ENCODE measurements at regions not wholly inside any gene's neighbourhood (a gene's known extent, or its start where the extent isn't known, plus 50 kb on each side); places are given as distances from the start of the nearest gene placed in this dataset.

DNA sequence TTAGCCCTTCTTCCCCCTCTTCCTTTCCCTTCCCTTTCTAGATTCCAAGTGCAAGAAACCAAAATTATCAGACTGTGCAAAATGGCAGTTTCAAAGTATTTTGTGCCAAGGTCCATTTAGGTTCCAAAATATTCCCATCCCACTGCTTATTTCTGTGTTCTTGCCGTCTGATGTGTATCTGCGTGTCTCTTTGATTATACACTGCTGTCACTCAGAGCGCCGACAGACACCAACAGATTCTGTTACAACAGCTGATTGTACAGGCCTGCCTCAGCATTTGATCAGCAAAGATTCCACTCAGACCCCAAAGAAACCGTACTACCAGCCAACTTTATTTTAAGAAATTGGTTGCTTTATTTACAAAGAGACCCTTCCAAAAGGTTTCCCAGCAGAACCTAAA, 225.6 kb upstream of the SATB1 start:
- WGBS = 79% methylated on average over 5 of the region's 5 CpGs
- H3K4me1 ChIP-seq = no peaks in the 10 kb centered on the region

DNA sequence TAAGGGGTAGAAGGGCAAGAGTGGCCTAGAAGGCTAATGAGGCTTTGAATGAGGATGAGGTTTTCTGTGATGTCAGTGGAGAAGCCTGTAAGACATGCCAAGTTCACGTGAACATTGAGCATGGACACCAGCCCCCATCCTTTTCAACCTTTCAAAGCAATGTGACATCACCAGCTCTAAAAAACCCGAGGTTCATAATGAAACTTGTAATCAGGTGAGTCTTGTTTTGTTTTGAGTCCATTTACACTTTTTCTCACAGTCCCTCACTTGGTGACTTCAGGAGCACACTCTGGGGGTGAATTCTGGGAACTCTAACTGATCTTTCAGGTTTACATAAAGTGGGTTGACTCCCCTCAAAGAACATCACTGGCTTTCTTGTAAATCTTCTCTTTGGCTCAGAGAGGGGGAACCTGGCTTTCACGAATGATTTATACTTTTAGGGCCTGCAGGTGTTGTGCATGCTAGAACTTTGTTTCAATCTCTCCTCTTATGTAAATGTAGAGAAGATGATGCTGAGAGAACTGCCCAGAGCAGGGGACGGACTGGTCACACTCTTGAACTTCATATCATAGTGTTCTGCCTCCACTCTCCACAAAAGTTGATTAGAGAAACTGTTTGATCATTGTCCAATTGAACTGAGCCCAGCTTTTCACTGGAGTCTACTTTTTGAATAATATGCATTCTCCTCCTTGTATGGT, 224.7 kb upstream of the SATB1 start:
- Histone ChIP-seq H3K4me1 (no peaks in the 10 kb centered on the region), H3K4me3 (no peak overlapping the region), H3K27ac (no peak overlapping the region), H3K27me3 (no peaks in the 10 kb centered on the region), H3K9me3 (no peaks in the 10 kb centered on the region), H3K36me3 (no peaks in the 10 kb centered on the region)
- no peak for DNase-seq (ENCODE audit: low spot score in 2 of 2)
- TF ChIP-seq, protein P1, sequence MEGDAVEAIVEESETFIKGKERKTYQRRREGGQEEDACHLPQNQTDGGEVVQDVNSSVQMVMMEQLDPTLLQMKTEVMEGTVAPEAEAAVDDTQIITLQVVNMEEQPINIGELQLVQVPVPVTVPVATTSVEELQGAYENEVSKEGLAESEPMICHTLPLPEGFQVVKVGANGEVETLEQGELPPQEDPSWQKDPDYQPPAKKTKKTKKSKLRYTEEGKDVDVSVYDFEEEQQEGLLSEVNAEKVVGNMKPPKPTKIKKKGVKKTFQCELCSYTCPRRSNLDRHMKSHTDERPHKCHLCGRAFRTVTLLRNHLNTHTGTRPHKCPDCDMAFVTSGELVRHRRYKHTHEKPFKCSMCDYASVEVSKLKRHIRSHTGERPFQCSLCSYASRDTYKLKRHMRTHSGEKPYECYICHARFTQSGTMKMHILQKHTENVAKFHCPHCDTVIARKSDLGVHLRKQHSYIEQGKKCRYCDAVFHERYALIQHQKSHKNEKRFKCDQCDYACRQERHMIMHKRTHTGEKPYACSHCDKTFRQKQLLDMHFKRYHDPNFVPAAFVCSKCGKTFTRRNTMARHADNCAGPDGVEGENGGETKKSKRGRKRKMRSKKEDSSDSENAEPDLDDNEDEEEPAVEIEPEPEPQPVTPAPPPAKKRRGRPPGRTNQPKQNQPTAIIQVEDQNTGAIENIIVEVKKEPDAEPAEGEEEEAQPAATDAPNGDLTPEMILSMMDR (IDR thresholded peaks at IDR 0.05) = no peak
- TF ChIP-seq EP300 (IDR thresholded peaks at IDR 0.05) = no peak
- TF ChIP-seq POLR2AphosphoS5 (IDR thresholded peaks at IDR 0.05) = no peak
- no peak for TF ChIP-seq POLR2A (IDR thresholded peaks at IDR 0.05)
- WGBS = 78% methylated on average over 4 of the region's 4 CpGs

More for the DNA sequence above, 225.6 kb upstream of the SATB1 start:
- H3K27ac ChIP-seq = no peak overlapping the region
- DNase-seq (ENCODE audit: low spot score in 2 of 2) = no peak
- H3K36me3 ChIP-seq = no peaks in the 10 kb centered on the region
- TF ChIP-seq POLR2A (IDR thresholded peaks at IDR 0.05) = no peak
- no peak for TF ChIP-seq EP300 (IDR thresholded peaks at IDR 0.05)
- TF ChIP-seq POLR2AphosphoS5 (IDR thresholded peaks at IDR 0.05) = no peak
- TF ChIP-seq, protein P1 (IDR thresholded peaks at IDR 0.05) = no peak
- H3K4me3 ChIP-seq = no peak overlapping the region
- no peaks in the 10 kb centered on the region for H3K9me3 ChIP-seq
- no peaks in the 10 kb centered on the region for H3K27me3 ChIP-seq

DNA sequence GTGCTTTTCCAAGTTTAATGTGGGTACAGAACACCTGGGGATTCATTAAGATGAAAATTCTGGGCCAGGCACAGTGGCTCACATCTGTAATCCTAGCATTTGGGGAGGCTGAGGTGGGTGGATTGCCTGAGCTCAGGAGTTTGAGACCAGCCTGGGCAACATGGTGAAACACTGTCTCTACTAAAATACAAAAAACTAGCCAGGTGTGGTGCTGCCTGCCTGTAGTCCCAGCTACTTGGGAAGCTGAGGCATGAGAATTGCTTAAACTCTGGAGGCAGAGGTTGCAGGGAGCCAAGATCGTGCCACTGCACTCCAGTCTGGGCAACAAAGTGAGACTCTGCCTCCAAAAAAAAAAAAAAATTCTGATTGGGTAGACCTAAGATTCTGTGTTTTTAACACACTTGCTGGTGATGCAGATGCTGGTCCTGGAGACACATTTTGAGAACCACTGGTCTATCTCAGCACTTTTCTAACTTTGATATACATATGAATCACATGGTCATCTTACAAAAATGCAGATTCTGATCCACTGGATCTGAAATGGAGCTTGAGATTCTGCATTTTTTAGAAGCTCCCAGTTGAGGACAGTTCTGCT, 223.8 kb upstream of the SATB1 start:
- Histone ChIP-seq H3K27ac (no peak overlapping the region), H3K27me3 (no peaks in the 10 kb centered on the region), H3K4me1 (no peaks in the 10 kb centered on the region), H3K36me3 (no peaks in the 10 kb centered on the region), H3K9me3 (no peaks in the 10 kb centered on the region), H3K4me3 (no peak overlapping the region)
- 44% methylated on average over 1 of the region's 1 CpG for WGBS
- TF ChIP-seq POLR2AphosphoS5 (IDR thresholded peaks at IDR 0.05) (no peak), EP300 (IDR thresholded peaks at IDR 0.05) (no peak), POLR2A (IDR thresholded peaks at IDR 0.05) (no peak)
- TF ChIP-seq, protein P1 (IDR thresholded peaks at IDR 0.05) = no peak
- no peak for DNase-seq (ENCODE audit: low spot score in 2 of 2)

DNA sequence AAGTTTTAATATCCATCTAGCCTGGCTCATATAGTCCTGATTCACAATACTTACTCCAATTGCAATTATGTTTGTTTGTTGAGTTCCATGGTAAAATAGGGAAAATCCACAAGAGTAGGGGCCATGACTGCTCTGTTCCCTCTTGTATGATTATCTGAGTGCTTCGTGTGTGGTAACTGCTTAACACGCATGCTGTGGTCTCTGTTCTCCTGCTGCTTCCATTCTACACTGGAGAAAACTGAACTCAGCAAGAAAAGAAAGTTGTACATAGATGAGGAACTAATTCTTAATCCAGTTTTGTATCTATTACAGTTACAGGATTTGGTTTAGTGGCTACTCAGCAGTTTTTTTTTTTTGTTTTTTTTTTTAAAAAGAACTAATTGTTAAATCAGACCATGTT, 223.0 kb upstream of the SATB1 start:
- H3K27ac ChIP-seq = no peak overlapping the region
- no peaks in the 10 kb centered on the region for H3K9me3 ChIP-seq
- H3K27me3 ChIP-seq = no peaks in the 10 kb centered on the region
- H3K4me3 ChIP-seq = no peak overlapping the region
- H3K36me3 ChIP-seq = no peaks in the 10 kb centered on the region
- DNase-seq (ENCODE audit: low spot score in 2 of 2) = no peak
- no peaks in the 10 kb centered on the region for H3K4me1 ChIP-seq
- TF ChIP-seq EP300 (IDR thresholded peaks at IDR 0.05) = no peak
- TF ChIP-seq, protein P1 (IDR thresholded peaks at IDR 0.05) = no peak
- WGBS = 74% methylated on average over 2 of the region's 2 CpGs

DNA sequence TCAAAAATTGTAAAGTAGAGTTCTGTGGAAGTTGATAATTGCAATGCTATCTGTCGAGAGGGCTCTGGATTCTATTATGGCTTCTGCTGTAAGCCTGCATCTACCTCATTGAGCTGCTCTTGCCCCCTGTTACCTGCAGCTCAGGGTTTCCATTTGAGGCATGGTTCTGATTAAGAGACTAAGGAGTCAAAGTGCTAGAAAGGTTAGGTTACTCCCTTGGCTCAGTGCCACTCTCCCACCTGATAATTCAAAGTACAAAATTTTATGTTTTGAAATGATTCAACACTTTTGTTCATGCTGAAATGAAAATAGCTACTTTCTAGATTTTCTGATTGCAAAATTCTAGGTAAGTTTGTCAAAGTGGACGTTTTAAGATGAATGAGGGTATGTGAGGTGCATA, 220.5 kb upstream of the SATB1 start:
- Histone ChIP-seq H3K27ac (no peak overlapping the region), H3K4me1 (no peaks in the 10 kb centered on the region), H3K9me3 (no peaks in the 10 kb centered on the region), H3K36me3 (no peaks in the 10 kb centered on the region), H3K27me3 (no peaks in the 10 kb centered on the region), H3K4me3 (no peak overlapping the region)
- WGBS = 81% methylated on average over 2 of the region's 2 CpGs
- DNase-seq (ENCODE audit: low spot score in 2 of 2) = no peak
- TF ChIP-seq POLR2A (IDR thresholded peaks at IDR 0.05) = no peak
- TF ChIP-seq POLR2AphosphoS5 (IDR thresholded peaks at IDR 0.05) = no peak
- no peak for TF ChIP-seq EP300 (IDR thresholded peaks at IDR 0.05)
- TF ChIP-seq, protein P1 (IDR thresholded peaks at IDR 0.05) = no peak

Measured in suprapubic skin (tissue), 4 donors.